CD14-positive monocyte (primary cell): ENCODE measurements at regions not wholly inside any gene's neighbourhood (a gene's known extent, or its start where the extent isn't known, plus 50 kb on each side); places are given as distances from the start of the nearest gene placed in this dataset.

Experiments
- DNase-seq, 3 donors: peaks; one replicate each; pipeline ENCODE4 v3.0.0-alpha.2; 2011 to 2022
- H2AFZ ChIP-seq: 2 replicates; pipeline ENCODE4 v1.6.0; 2012; ENCODE audit warnings: mild to moderate bottlenecking, low read depth, low read length, inconsistent platforms; ENCODE audit not compliant: insufficient read depth, poor library complexity, severe bottlenecking
- H3K27ac ChIP-seq, 2 donors: 1 replicate in 1 of 2; 2 replicates in 1 of 2; pipeline ENCODE4 v1.5.1; 2012 to 2013; ENCODE audit warnings: low read length in 2 of 2, control low read depth in 1 of 2, inconsistent platforms in 1 of 2, low read depth in 1 of 2, mild to moderate bottlenecking in 1 of 2
- H3K27me3 ChIP-seq, 2 donors: one replicate each; pipeline versions ENCODE4 v1.6.0 to v1.6.1; 2011 to 2013; ENCODE audit warnings: low read length in 2 of 2; ENCODE audit not compliant: control insufficient read depth in 2 of 2, insufficient read depth in 2 of 2
- H3K36me3 ChIP-seq, 2 donors: replicated peaks in 1 of 2; 1 replicate in 1 of 2; 2 replicates in 1 of 2; pipeline versions ENCODE4 v1.5.1 to v1.6.1; 2012 to 2013; ENCODE audit warnings: low read length in 2 of 2, control low read depth in 1 of 2, inconsistent platforms in 1 of 2, mild to moderate bottlenecking in 1 of 2; ENCODE audit not compliant: insufficient read depth in 2 of 2, control insufficient read depth in 1 of 2
- H3K4me1 ChIP-seq, 2 donors: 1 replicate in 1 of 2; 2 replicates in 1 of 2; pipeline versions ENCODE4 v1.5.1 to v1.6.1; 2012 to 2013; ENCODE audit warnings: low read length in 2 of 2, control low read depth in 1 of 2, inconsistent platforms in 1 of 2, mild to moderate bottlenecking in 1 of 2, moderate library complexity in 1 of 2; ENCODE audit not compliant: insufficient read depth in 2 of 2, control insufficient read depth in 1 of 2
- H3K4me2 ChIP-seq: replicated peaks from 2 replicates; pipeline ENCODE3; 2012; ENCODE audit warnings: low read length, moderate library complexity, mild to moderate bottlenecking; ENCODE audit not compliant: poor library complexity, severe bottlenecking; ENCODE audit errors: extremely low read depth
- H3K4me3 ChIP-seq, 3 experiments: fragments of 200-600 bp in 1 of 3; sonication (generic) in 1 of 3; replicated peaks in 1 of 3; 1 replicate in 2 of 3; 2 replicates in 1 of 3; pipeline ENCODE4 v1.5.1; 2011 to 2013; ENCODE audit warnings: low read length in 3 of 3, mild to moderate bottlenecking in 3 of 3, control low read depth in 2 of 3, low read depth in 2 of 3, inconsistent platforms in 1 of 3, moderate library complexity in 1 of 3
- H3K79me2 ChIP-seq: 2 replicates; pipeline ENCODE4 v1.6.0; 2012; ENCODE audit warnings: mild to moderate bottlenecking, control low read depth, inconsistent platforms, low read length, moderate library complexity; ENCODE audit not compliant: insufficient read depth
- H3K9ac ChIP-seq: 2 replicates; pipeline ENCODE4 v1.6.0; 2017; ENCODE audit warnings: low read length, mild to moderate bottlenecking; ENCODE audit not compliant: insufficient read depth, poor library complexity, severe bottlenecking
- H3K9me3 ChIP-seq, 2 donors: replicated peaks in 1 of 2; 1 replicate in 1 of 2; 2 replicates in 1 of 2; pipeline versions ENCODE4 v1.5.1 to v1.6.1; 2012 to 2013; ENCODE audit warnings: low read length in 2 of 2, control low read depth in 1 of 2; ENCODE audit not compliant: control insufficient read depth in 1 of 2, insufficient read depth in 1 of 2
- H4K20me1 ChIP-seq: 2 replicates; pipeline ENCODE4 v1.6.0; 2012; ENCODE audit warnings: mild to moderate bottlenecking, low read length, control low read depth, moderate library complexity; ENCODE audit not compliant: insufficient read depth
- H3K27ac Mint-ChIP-seq, 7 donors: one replicate each; pipeline ENCODE4 v1.8.0; 2020; ENCODE audit warnings: mild to moderate bottlenecking in 7 of 7, mixed read lengths in 7 of 7, moderate library complexity in 6 of 7, inconsistent platforms in 2 of 7
- H3K27me3 Mint-ChIP-seq, 3 donors: one replicate each; pipeline ENCODE4 v1.8.0; 2021 to 2022; ENCODE audit warnings: low read depth in 3 of 3, mild to moderate bottlenecking in 3 of 3, mixed read lengths in 3 of 3, moderate library complexity in 3 of 3, inconsistent platforms in 1 of 3
- H3K36me3 Mint-ChIP-seq, 2 donors: one replicate each; pipeline ENCODE4 v1.8.0; 2020; ENCODE audit warnings: mixed read lengths in 2 of 2, inconsistent platforms in 1 of 2, mild to moderate bottlenecking in 1 of 2
- H3K4me1 Mint-ChIP-seq: one replicate; pipeline ENCODE4 v1.8.0; 2020; ENCODE audit warnings: mild to moderate bottlenecking, mixed read lengths
- H3K4me3 Mint-ChIP-seq, 2 donors: one replicate each; pipeline ENCODE4 v1.8.0; 2020; ENCODE audit warnings: mild to moderate bottlenecking in 2 of 2, mixed read lengths in 2 of 2, moderate library complexity in 1 of 2
- H3K9me3 Mint-ChIP-seq, 7 donors: one replicate each; pipeline ENCODE4 v1.8.0; 2020 to 2022; ENCODE audit warnings: mixed read lengths in 7 of 7, mild to moderate bottlenecking in 6 of 7, moderate library complexity in 6 of 7, inconsistent platforms in 2 of 7
- WGBS: methylation state at CpG from one replicate; pipeline ENCODE4 v1.1.5; 2013; ENCODE audit warnings: missing lambda C conversion rate; ENCODE audit not compliant: insufficient coverage; 5-methylcytosine and 5-hydroxymethylcytosine counted together
- intact Hi-C, 2 donors: fragments of 100-400 bp; cut with micrococcal nuclease; formaldehyde crosslinking; loops; one replicate each; pipeline versions ENCODE4 v1.15.0 to v1.15.1; 2023
- TF ChIP-seq, protein P1 (sequence below): fragments of 200-600 bp; IDR thresholded peaks from one replicate; pipeline ENCODE4 v1.8.0; 2022; ENCODE audit warnings: antibody characterized with exemption, mild to moderate bottlenecking

GRCh38 chr17:51493206-51493605 lies 232.9 kb downstream of the UTP18 start:
- no peaks in the 10 kb centered on the region for H3K4me1 Mint-ChIP-seq
- intact Hi-C loops = no loop called here
- H3K27me3 Mint-ChIP-seq = peaks cover 5 to 14% (median 10%) of the 10 kb centered on the region in 3 donors

GRCh38 chr17:51496378-51496777 lies 236.0 kb downstream of the UTP18 start:
- H3K27me3 ChIP-seq = no peaks in the 10 kb centered on the region
- H3K9me3 ChIP-seq = no peaks in the 10 kb centered on the region
- H3K27me3 Mint-ChIP-seq = peaks cover 7 to 15% (median 11%) of the 10 kb centered on the region in 3 donors
- no peak overlapping the region for H3K4me3 ChIP-seq
- intact Hi-C loops = no loop called here
- no peak overlapping the region for H3K9ac ChIP-seq
- no peak overlapping the region for H3K4me2 ChIP-seq
- H3K4me3 Mint-ChIP-seq = no peak overlapping the region
- no peaks in the 10 kb centered on the region for H4K20me1 ChIP-seq
- H3K4me1 ChIP-seq = no peaks in the 10 kb centered on the region
- no peak overlapping the region for H3K27ac ChIP-seq
- H2AFZ ChIP-seq = no peak overlapping the region
- no peaks in the 10 kb centered on the region for H3K36me3 Mint-ChIP-seq
- no peaks in the 10 kb centered on the region for H3K4me1 Mint-ChIP-seq
- 100% methylated on average over 1 of the region's 1 CpG for WGBS
- H3K36me3 ChIP-seq = no peaks in the 10 kb centered on the region
- peaks cover 0 to 2% (median 0%) of the 10 kb centered on the region in 7 donors for H3K9me3 Mint-ChIP-seq
- DNase-seq = no peak
- TF ChIP-seq, protein P1, sequence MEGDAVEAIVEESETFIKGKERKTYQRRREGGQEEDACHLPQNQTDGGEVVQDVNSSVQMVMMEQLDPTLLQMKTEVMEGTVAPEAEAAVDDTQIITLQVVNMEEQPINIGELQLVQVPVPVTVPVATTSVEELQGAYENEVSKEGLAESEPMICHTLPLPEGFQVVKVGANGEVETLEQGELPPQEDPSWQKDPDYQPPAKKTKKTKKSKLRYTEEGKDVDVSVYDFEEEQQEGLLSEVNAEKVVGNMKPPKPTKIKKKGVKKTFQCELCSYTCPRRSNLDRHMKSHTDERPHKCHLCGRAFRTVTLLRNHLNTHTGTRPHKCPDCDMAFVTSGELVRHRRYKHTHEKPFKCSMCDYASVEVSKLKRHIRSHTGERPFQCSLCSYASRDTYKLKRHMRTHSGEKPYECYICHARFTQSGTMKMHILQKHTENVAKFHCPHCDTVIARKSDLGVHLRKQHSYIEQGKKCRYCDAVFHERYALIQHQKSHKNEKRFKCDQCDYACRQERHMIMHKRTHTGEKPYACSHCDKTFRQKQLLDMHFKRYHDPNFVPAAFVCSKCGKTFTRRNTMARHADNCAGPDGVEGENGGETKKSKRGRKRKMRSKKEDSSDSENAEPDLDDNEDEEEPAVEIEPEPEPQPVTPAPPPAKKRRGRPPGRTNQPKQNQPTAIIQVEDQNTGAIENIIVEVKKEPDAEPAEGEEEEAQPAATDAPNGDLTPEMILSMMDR = no peak
- H3K27ac Mint-ChIP-seq = no peak overlapping the region
- no peaks in the 10 kb centered on the region for H3K79me2 ChIP-seq

More at GRCh38 chr17:51493206-51493605, 232.9 kb downstream of the UTP18 start:
- no peaks in the 10 kb centered on the region for H3K9me3 ChIP-seq
- TF ChIP-seq, protein P1 = no peak
- H3K4me3 ChIP-seq = no peak overlapping the region
- H3K4me1 ChIP-seq = no peaks in the 10 kb centered on the region
- H3K27me3 ChIP-seq = no peaks in the 10 kb centered on the region
- no peak for DNase-seq
- H3K27ac ChIP-seq = no peak overlapping the region
- H3K79me2 ChIP-seq = no peaks in the 10 kb centered on the region
- WGBS = 83% methylated on average over 1 of the region's 2 CpGs
- no peak overlapping the region for H3K9ac ChIP-seq
- no peak overlapping the region for H2AFZ ChIP-seq
- Mint-ChIP-seq H3K4me3 (no peak overlapping the region), H3K9me3 (peaks cover 0 to 3% (median 0%) of the 10 kb centered on the region in 7 donors), H3K36me3 (no peaks in the 10 kb centered on the region), H3K27ac (no peak overlapping the region)
- H3K4me2 ChIP-seq = no peak overlapping the region
- no peaks in the 10 kb centered on the region for H3K36me3 ChIP-seq
- H4K20me1 ChIP-seq = no peaks in the 10 kb centered on the region
